H1 (cell line): ENCODE measurements at regions not wholly inside any gene's neighbourhood (a gene's known extent, or its start where the extent isn't known, plus 50 kb on each side); places are given as distances from the start of the nearest gene placed in this dataset.

Experiments used
- RAD21 ChIP-seq, 2 experiments: IDR thresholded peaks in 1 of 2; conservative IDR thresholded peaks in 1 of 2; 2 replicates each; pipeline ENCODE4 v1.6.1; 2011; ENCODE audit warnings: low read depth in 2 of 2, low read length in 2 of 2, improper control_type of control experiment in 1 of 2, inconsistent platforms in 1 of 2, mild to moderate bottlenecking in 1 of 2, moderate library complexity in 1 of 2

- TF ChIP-seq RAD21 (IDR thresholded peaks at IDR 0.05 in 1 of 2, conservative IDR thresholded peaks at IDR 0.05 in 1 of 2; ENCODE audit: low read depth in 2 of 2, low read length in 2 of 2): peak; percentile 62 to 70
Measured at GRCh38 chr10:65358565-65358964, 1567.3 kb upstream of the LRRTM3 start (continued).
